NK-92 treated with Interleukin-12 subunit alpha and Interleukin-12 subunit beta, amount 100 ng/mL, for 24 hours (cell line): ENCODE measurements at regions not wholly inside any gene's neighbourhood (a gene's known extent, or its start where the extent isn't known, plus 50 kb on each side); places are given as distances from the start of the nearest gene placed in this dataset.
"Not testable (repeated sequence)": the region's sequence is repeated elsewhere in the genome, so short reads cannot be mapped to it uniquely, and the experiment has no call there.

Experiments
- DNase-seq: peaks from one replicate; lab custom pipeline; 2025; lab: John Stamatoyannopoulos, UW

GRCh38 chr3:94822298-94822697, 759.4 kb downstream of the NSUN3 start:
- DNase-seq, result no peak

DNA sequence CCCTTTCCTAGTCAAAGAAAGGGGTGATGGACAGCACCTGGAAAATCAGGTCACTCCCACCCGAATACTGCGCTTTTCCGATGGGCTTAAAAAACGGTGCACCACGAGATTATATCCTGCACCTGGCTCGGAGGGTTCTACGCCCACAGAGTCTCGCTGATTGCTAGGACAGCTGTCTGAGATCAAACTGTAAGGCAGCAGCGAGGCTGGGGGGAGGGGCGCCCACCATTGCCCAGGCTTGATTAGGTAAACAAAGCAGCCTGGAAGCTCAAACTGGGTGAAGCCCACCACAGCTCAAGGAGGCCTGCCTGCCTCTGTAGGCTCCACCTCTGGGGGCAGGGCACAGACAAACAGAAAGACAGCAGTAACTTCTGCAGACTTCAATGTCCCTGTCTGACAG, 783.4 kb downstream of the NSUN3 start:
- not testable (repeated sequence) for DNase-seq

- no peak for DNase-seq
These were observed 799.8 kb downstream of the NSUN3 start for GRCh38 chr3:94862703-94863102.

- no peak for DNase-seq
These were observed 806.2 kb downstream of the NSUN3 start for GRCh38 chr3:94869059-94869547.

DNA sequence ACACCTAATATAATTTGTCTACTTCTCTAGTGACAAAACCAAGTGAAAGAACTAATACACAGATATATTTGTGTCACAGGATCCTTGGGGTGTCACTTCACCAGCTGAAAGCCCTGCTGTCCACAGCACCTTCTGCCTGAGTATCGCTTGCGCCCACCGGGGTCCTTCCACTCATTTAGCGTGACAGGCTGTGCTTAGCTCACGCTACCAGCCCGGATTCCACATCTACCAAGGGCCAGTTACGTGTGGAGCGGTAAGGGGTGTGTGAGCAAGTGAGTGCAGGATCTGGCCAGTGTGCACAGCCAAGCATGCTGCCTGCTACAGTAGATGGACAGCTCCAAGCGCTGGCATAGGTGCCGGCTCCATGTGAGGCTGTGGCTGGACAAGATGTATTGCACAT, 810.9 kb downstream of the NSUN3 start:
- DNase-seq, result no peak

- no peak for DNase-seq
These were observed 812.3 kb downstream of the NSUN3 start for GRCh38 chr3:94875149-94875548.

- no peak for DNase-seq
These were observed 824.2 kb downstream of the NSUN3 start for GRCh38 chr3:94887065-94887464.

GRCh38 chr3:94896994-94897393, 834.1 kb downstream of the NSUN3 start:
- no peak for DNase-seq

DNA sequence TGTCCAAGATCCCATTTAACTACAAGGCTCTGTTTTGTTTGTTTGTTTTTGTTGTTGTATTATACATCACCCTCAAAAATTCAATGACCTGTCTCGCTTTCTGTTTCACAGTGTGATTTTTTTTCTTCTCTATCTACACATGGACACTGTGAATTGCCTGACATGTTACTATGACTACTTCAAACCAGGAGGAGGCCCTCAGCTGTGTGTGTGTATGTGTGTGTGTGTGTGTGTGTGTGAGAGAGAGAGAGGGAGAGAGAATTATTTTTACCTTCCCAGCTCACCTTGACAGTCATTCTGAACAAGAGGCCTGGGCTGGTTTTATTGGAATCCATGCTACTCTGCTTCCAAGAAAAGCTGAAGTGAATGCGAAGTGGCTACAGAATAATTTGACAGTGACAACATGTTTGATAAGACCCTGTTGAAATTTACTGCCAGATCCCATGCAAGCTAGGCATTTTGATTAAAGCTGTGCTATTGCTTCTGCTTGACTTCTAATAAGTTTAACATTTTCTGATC, 841.4 kb downstream of the NSUN3 start:
- no peak for DNase-seq

GRCh38 chr3:94909726-94910125, 846.9 kb downstream of the NSUN3 start:
- DNase-seq, result no peak

DNA sequence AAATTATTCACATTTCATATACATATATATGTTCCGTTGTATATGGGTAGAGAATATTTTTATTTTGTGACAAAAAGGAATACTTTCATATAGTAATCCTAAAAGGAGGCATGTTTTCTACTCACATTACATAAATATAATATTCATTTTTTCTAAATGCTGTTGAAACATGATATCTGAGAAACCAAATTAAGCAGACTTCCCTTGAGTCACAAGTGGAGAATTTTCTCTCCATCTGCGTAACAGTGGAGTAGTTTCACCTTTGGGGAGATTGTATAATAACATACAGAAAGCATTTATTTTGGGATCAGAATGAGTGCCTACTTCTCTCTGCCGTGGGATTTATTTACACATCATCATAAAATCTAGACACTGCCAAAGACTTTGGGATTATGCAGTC, 849.8 kb downstream of the NSUN3 start:
- DNase-seq, result no peak

DNA sequence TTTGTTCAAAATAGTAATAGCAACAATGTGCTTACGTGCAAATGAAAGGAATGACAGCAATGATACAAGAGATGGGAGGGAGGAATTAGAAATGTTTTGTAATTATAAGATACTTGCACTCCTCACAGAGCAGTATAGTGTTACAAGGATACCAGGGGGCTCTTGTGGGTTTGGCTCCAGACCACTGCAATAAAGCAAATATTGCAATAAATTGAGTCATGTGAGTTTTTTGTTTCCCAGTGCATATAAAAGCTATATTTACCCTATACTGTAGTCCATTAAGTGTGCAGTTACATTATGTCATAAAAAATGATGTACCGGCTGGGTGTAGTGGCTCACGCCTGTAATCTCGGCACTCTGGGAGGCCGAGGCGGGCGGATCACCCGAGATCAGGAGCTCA, 864.3 kb downstream of the NSUN3 start:
- DNase-seq, result no peak

- peak; percentile 74 for DNase-seq
These were observed 866.1 kb downstream of the NSUN3 start for GRCh38 chr3:94928921-94929320.

DNA sequence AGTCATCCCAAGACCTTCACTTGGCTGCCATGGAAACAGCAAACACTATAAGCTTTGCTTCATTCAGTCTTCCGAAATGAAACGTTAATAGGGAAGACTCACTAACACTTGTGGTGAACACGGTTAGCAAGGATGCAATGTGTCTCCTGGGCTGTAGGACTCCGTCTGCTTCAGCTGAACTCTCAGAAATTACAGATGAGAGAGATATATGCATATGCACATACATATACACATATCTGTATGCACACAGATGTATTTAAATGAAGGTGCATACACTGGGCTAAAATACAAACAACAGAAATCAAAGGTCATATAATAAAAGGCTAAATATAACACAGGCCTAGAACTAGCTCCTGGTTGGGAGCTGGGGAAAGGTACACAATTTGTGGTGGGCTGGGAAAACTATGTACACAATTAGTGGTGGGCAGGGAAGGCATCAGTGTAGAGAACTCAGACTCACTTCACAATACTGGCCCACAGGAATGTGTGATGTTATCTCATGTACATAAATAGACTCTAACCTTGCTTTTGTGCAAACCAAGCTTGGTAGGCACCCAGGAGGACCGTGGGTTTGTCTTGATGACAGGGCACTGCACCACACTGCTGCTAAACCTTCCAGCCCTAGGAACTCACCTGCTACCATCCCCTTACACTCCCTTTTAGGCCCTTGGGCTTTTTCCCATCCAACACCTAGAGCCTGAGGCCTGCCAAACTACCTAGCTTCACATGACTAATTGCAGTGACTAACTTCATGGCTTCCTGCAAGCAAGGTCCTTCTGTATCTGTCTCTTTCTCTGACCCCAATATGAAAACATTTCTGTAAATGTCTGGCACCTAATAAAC, 873.1 kb downstream of the NSUN3 start:
- no peak for DNase-seq

GRCh38 chr3:94937980-94938379, 875.1 kb downstream of the NSUN3 start:
- DNase-seq, result no peak

DNA sequence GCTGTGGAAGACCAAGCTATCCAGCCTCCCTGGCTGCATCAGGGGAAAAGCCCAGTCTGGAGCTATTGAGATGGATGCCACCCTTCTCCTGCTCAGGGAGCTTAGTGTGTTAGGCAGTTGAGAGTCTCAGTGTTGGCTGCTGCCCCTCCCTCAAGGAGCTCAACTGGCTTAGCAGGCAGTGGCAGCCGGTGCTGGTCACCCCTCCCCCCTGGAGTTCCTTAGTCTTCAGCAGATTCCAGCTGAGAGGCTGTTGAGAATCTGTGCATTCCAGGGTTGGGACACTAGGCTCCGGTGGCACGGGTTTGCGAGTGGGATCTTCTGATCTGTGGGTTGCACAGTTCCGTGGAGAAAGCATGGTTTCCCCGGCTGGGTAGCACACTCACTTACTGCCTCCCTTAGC, 883.8 kb downstream of the NSUN3 start:
- DNase-seq, result no peak

DNA sequence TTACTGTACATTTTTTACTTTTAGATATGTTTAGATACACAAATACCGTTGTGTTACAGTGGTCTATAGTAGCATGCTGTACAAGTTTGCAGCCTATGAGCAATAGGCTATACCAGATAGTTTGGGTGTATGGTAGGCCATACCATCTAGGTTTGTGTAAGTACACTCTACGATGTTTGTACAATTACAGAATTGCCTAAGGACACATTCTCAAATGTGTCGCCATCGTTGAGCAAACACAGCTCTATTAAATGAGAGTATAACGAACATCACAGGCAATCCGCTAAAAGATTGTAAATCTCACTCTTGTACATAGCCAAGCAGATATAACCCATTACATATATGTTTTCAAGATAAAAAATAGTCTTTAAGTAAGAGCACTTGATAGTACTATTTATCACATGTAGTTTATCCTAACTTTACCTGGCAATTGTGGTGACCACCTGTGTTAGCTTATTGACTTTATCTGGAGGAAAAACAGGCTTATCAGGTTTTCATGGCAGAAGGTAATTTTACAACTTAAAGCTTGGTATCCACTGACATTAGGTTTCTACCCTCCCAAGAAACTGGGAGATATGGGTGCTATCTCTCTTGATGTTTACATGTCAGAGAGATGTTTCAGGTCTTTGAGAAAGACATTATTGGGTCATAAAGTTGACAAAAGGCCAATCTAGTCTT, 898.7 kb downstream of the NSUN3 start:
- no peak for DNase-seq

GRCh38 chr3:94965867-94966475, 903.1 kb downstream of the NSUN3 start:
- DNase-seq, result no peak

- no peak for DNase-seq
These were observed 904.3 kb downstream of the NSUN3 start for GRCh38 chr3:94967196-94967595.

GRCh38 chr3:94968519-94968918, 905.7 kb downstream of the NSUN3 start:
- DNase-seq, result no peak

DNA sequence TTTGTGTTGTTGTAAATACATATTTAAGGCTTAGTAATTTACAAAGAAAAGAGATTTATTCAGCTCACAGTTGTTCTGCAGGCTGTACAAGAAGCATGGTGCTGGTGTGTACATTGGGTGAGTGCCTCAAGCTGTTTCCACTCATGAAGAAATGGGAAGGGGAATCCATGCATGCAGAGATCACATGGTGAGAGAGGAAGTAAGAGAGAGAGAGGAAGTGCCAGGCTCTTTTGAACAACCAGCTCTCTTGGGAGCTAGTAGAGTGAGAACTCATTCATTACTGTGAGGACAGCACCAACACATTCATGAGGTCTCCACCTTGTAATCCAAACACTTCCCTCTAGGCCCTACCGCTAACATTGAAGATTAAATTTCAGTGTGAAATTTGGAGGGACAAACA, 909.2 kb downstream of the NSUN3 start:
- DNase-seq, result no peak

DNA sequence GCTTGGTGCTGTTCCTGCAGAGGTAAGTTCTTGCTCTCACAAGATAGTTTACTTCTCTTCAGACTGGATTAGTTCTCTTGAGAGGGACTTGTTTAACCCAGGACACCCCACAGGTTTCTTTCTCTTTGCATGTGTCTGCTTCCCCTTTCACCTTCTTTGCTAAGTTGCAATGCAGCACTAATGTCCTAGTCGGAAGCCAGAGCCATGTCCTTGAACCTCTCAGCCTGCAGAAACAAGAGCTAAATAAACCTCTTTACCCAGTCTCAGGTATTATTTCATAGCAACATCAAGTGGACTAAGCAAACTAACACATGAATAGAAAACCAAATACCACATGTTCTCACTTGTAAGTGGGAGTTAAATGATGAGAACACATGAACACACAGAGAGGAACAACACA, 915.2 kb downstream of the NSUN3 start:
- DNase-seq, result no peak

GRCh38 chr3:94985778-94986177, 922.9 kb downstream of the NSUN3 start:
- DNase-seq, result no peak
